Left lung (tissue), 4 donors: ENCODE measurements at regions not wholly inside any gene's neighbourhood (a gene's known extent, or its start where the extent isn't known, plus 50 kb on each side); places are given as distances from the start of the nearest gene placed in this dataset.

ENCODE experiments used
- ATAC-seq: fragments of 200-7000 bp; cut with Tn5 transposase; one replicate; pipeline ENCODE4 v1.9.1; 2020; ENCODE audit warnings: moderate library complexity
- DNase-seq, 4 donors: peaks; one replicate each; pipeline ENCODE4 v3.0.0-alpha.2; 2013 to 2020
- H3K27ac ChIP-seq, 2 donors: fragments of 200-600 bp; sonication (generic) in 1 of 2; one replicate each; pipeline versions ENCODE4 v1.5.0 to v1.8.0; 2020 to 2021
- H3K27me3 ChIP-seq, 2 donors: fragments of 200-600 bp; sonication (generic) in 1 of 2; one replicate each; pipeline versions ENCODE4 v1.5.0 to v1.8.0; 2020 to 2021
- H3K36me3 ChIP-seq, 2 donors: fragments of 200-600 bp; sonication (generic) in 1 of 2; one replicate each; pipeline versions ENCODE4 v1.5.0 to v1.8.0; 2020 to 2021
- H3K4me1 ChIP-seq, 2 donors: fragments of 200-600 bp; one replicate each; pipeline ENCODE4 v1.8.0; 2021
- H3K4me3 ChIP-seq, 2 donors: fragments of 200-600 bp; sonication (generic) in 1 of 2; one replicate each; pipeline versions ENCODE4 v1.5.0 to v1.8.0; 2020 to 2021; ENCODE audit warnings: mild to moderate bottlenecking in 1 of 2
- H3K9me3 ChIP-seq, 2 donors: fragments of 200-600 bp; sonication (generic) in 1 of 2; one replicate each; pipeline versions ENCODE4 v1.5.0 to v1.8.0; 2020 to 2021
- CTCF ChIP-seq, 2 donors: fragments of 200-600 bp; sonication (generic) in 1 of 2; IDR thresholded peaks; one replicate each; pipeline versions ENCODE4 v1.5.0 to v1.8.0; 2021; ENCODE audit warnings: antibody characterized with exemption in 2 of 2
- intact Hi-C, 2 donors: fragments of 100-400 bp; cut with DNase I; formaldehyde crosslinking; loops; one replicate each; pipeline versions ENCODE4 v1.11.2 to v1.14.2; 2022
- donor health status: DM: no; HTN: yes; CAD: no.
- donor health status: DM: no; HTN: no; CAD: no.

- H3K36me3 ChIP-seq, result no peaks in the 10 kb centered on the region
- no peaks in the 10 kb centered on the region for H3K4me1 ChIP-seq
- intact Hi-C loops, result no loop called here
- H3K27ac ChIP-seq, result no peak overlapping the region
- no peak for DNase-seq
- no peak overlapping the region for H3K4me3 ChIP-seq
- ATAC-seq, result no peak
- H3K9me3 ChIP-seq, result no peaks in the 10 kb centered on the region
- no peaks in the 10 kb centered on the region for H3K27me3 ChIP-seq
- no peak for TF ChIP-seq CTCF (IDR thresholded peaks at IDR 0.05)
Observed at GRCh38 chr2:57177176-57177575, 869.4 kb upstream of the VRK2 start.

- Histone ChIP-seq H3K27ac (no peak overlapping the region), H3K27me3 (no peaks in the 10 kb centered on the region), H3K4me1 (no peaks in the 10 kb centered on the region), H3K36me3 (no peaks in the 10 kb centered on the region), H3K4me3 (no peak overlapping the region), H3K9me3 (peaks cover 0 to 4% of the 10 kb centered on the region in 2 donors)
- no peak for ATAC-seq
- intact Hi-C loops, result no loop called here
- no peak for DNase-seq
- TF ChIP-seq CTCF (IDR thresholded peaks at IDR 0.05), result no peak
Observed at GRCh38 chr2:57180042-57180567, 866.5 kb upstream of the VRK2 start.

GRCh38 chr2:57180678-57181077, 865.9 kb upstream of the VRK2 start:
- Histone ChIP-seq H3K36me3 (no peaks in the 10 kb centered on the region), H3K27ac (no peak overlapping the region), H3K9me3 (peaks cover 0 to 4% of the 10 kb centered on the region in 2 donors), H3K4me1 (no peaks in the 10 kb centered on the region), H3K4me3 (no peak overlapping the region), H3K27me3 (no peaks in the 10 kb centered on the region)
- no peak for DNase-seq
- ATAC-seq, result no peak
- intact Hi-C loops, result no loop called here
- TF ChIP-seq CTCF (IDR thresholded peaks at IDR 0.05), result no peak

- TF ChIP-seq CTCF (IDR thresholded peaks at IDR 0.05), result no peak
- Histone ChIP-seq H3K27ac (no peak overlapping the region), H3K36me3 (no peaks in the 10 kb centered on the region), H3K27me3 (no peaks in the 10 kb centered on the region), H3K4me1 (no peaks in the 10 kb centered on the region), H3K4me3 (no peak overlapping the region), H3K9me3 (peaks cover 0 to 4% of the 10 kb centered on the region in 2 donors)
- intact Hi-C loops, result no loop called here
- ATAC-seq (no peak), DNase-seq (no peak)
Observed at GRCh38 chr2:57181315-57182038, 865.1 kb upstream of the VRK2 start.

- Histone ChIP-seq H3K36me3 (no peaks in the 10 kb centered on the region), H3K27ac (no peak overlapping the region), H3K4me3 (no peak overlapping the region), H3K4me1 (no peaks in the 10 kb centered on the region), H3K9me3 (peaks cover 0 to 4% of the 10 kb centered on the region in 2 donors), H3K27me3 (no peaks in the 10 kb centered on the region)
- DNase-seq (no peak), ATAC-seq (no peak)
- TF ChIP-seq CTCF (IDR thresholded peaks at IDR 0.05), result no peak
- intact Hi-C loops, result no loop called here
Observed at GRCh38 chr2:57182916-57183315, 863.7 kb upstream of the VRK2 start.
